HG03520 (cell line): ENCODE measurements at regions not wholly inside any gene's neighbourhood (a gene's known extent, or its start where the extent isn't known, plus 50 kb on each side); places are given as distances from the start of the nearest gene placed in this dataset.
"Not testable (repeated sequence)": the region's sequence is repeated elsewhere in the genome, so short reads cannot be mapped to it uniquely, and the experiment has no call there.

ENCODE experiments used
- ATAC-seq: cut with Tn5 transposase; IDR thresholded peaks from one replicate; pipeline ENCODE4 v1.9.1; 2021; ENCODE audit warnings: mild to moderate bottlenecking, moderate library complexity; ENCODE audit not compliant: unreplicated experiment

- ATAC-seq = no peak
These were observed 258.3 kb downstream of the SRGAP2C start for GRCh38 chr1:121443001-121443540.

GRCh38 chr1:121444096-121444495, 259.3 kb downstream of the SRGAP2C start:
- ATAC-seq = no peak

GRCh38 chr1:121445679-121446078, 260.9 kb downstream of the SRGAP2C start:
- ATAC-seq = no peak

- ATAC-seq = not testable (repeated sequence)
These were observed 262.6 kb downstream of the SRGAP2C start for GRCh38 chr1:121447280-121447923.

GRCh38 chr1:121448064-121448463, 263.3 kb downstream of the SRGAP2C start:
- ATAC-seq = not testable (repeated sequence)

GRCh38 chr1:121448851-121449250, 264.1 kb downstream of the SRGAP2C start:
- ATAC-seq = no peak

GRCh38 chr1:121452484-121452883, 267.7 kb downstream of the SRGAP2C start:
- ATAC-seq = no peak

- ATAC-seq = peak; percentile 97
These were observed 273.7 kb downstream of the SRGAP2C start for GRCh38 chr1:121458291-121459048.

DNA sequence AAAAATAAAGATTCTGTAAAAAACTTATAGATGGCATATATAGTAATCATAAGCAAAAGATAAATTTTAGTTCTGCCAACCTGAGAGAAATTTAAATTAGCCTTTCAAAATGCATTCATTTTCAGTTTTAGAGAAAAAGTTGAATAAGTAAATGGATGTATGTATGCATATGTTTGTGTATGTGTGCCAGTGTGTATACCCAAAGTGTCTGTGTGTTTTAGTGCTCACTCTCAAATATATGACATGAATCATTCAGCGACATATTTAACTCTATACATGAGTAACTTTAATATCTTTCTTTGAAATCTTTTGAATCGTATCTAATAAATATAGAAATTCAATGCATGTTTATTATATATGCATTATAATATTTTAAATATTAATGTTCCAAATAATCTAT, 274.5 kb downstream of the SRGAP2C start:
- no peak for ATAC-seq

GRCh38 chr1:121469395-121469794, 284.6 kb downstream of the SRGAP2C start:
- ATAC-seq = not testable (repeated sequence)

DNA sequence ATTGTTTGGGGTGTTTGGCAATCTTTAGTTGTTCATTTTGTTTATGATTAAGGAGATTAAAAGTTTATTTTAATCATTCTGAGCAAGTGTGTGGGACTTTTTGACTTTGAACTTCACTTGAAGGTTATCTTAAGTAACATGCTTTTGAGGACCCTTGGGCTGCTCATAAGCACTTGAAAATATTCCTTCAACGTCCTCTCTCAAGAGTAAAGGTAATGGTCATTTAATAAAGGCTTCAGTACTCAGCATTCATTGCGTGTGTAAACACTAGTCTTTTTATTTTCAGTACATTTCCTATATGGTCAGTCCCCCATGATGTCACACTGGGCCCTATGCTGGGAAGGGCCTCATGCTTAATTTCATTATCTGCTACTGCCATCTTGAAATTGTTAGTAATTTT, 285.6 kb downstream of the SRGAP2C start:
- not testable (repeated sequence) for ATAC-seq

GRCh38 chr1:121471523-121471922, 286.7 kb downstream of the SRGAP2C start:
- ATAC-seq = no peak

DNA sequence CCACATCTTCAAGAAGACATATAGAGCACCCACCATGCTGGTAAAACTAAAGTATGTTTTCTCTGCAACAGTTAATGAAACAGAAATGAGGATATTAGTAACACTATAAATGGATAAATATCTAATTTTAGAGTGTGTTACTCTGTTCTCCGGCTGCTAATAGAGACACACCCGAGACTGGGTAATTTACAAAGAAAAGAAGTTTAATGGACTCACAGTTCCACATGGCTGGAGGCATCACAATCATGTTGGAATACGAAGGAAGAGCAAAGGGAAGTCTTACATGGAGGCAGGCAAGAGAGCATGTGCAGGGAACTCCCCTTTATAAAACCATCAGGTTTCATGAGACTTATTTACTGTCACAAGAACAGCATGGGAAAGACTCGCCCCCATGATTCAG, 287.2 kb downstream of the SRGAP2C start:
- ATAC-seq = no peak

DNA sequence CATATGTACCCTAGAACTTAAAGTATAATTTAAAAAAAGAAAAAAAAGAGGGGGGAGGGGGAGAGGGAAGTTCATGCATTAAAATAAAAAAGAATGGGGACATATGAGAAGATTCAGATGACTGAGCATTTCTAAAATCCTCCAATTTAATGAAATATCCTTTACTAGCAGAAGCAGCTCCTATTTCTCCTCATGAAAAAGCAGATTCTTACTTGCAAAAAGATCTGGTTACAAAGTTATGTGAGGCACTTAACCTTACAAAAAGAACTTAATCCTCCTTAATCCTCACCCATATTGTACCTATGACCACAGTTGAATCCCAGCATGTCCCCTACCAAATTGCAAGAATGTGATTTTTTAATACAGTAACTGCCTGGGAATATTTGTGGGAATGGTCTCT, 298.5 kb downstream of the SRGAP2C start:
- no peak for ATAC-seq

- no peak for ATAC-seq
These were observed 299.2 kb downstream of the SRGAP2C start for GRCh38 chr1:121483961-121484424.

- not testable (repeated sequence) for ATAC-seq
These were observed 310.0 kb downstream of the SRGAP2C start for GRCh38 chr1:121494796-121495195.

GRCh38 chr1:121511455-121511854, 326.7 kb downstream of the SRGAP2C start:
- ATAC-seq = not testable (repeated sequence)

DNA sequence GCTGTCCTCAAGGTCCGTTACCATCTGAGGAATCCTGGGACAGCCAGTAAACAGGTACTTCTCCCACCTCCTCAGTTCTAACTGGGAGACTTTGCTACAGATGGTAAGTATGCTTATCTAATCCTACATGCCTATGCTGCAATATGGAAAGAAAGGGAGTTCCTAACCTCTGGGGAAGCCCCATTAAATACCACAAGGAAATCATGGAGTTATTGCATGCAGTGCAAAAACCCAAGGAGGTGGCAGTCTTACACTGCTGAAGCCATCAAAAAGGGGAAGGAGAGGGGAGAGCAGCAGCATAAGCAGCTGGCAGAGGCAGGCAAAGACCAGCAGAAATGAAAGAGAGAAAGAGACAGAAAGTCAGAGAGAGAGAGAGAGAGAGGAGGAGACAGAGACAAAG, 327.1 kb downstream of the SRGAP2C start:
- ATAC-seq = not testable (repeated sequence)

DNA sequence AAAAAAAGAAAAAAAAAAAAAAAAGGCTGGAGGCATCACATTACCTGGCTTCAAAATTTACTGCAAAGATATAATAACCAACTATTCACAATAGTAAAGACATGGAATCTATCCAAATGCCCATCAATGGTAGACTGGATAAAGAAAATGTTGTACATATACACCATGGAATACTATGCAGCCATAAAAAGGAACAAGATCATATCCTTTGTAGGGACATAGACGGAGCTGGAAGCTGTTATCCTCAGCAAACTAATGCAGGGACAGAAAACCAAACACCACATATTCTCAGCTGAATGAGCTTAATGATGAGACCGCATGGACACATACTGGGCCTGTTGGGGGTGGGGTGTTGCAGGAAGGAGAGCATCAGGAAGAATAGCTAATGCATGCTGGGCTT, 330.5 kb downstream of the SRGAP2C start:
- ATAC-seq = no peak

DNA sequence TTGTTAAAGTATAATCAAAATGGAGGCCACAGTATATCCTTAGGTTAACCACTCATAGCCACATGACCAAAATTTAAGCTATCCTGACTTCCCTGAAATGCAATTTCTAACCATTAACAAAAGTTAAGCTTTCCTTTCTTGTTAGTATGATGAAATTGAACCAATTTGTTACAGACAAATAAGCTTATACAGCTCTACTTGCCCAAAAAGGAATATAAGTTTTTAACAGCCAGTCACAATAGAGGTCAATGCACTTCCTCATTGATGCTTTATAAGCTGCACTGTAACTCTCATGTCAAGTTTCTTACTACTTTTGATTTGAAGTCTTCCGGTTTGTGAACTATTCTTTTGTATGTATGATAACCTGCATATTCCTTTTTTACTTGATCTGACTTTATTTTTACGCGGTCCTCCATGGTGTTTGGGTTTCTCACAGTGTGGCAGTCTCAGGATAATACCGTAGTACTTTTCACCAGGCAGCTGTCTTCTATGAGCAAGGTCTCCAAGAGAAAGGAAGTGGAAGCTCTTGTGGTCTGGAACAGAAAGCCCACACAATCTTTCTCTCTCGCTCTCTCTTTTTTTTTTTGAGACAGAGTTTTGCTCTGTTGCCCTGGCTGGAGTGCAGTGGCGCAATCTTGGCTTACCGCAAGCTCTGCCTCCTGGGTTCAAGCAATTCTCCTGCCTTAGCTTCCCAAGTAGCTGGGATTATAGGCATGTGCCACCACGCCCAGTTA, 331.6 kb downstream of the SRGAP2C start:
- peak; percentile 80 for ATAC-seq

GRCh38 chr1:121517586-121518230, 332.9 kb downstream of the SRGAP2C start:
- no peak for ATAC-seq
